ENCODE measurements at regions not wholly inside any gene's neighbourhood (a gene's known extent, or its start where the extent isn't known, plus 50 kb on each side); places are given as distances from the start of the nearest gene placed in this dataset.

- no peak for DNase-seq (ENCODE audit: low read depth)
Measured at GRCh38 chr5:173832386-173832785, 55.8 kb upstream of the CPEB4 start.

GRCh38 chr5:173833196-173833985 is 54.8 kb upstream of the CPEB4 start:
- DNase-seq (ENCODE audit: low read depth), result no peak

- no peak for DNase-seq (ENCODE audit: low read depth)
Measured at GRCh38 chr5:173834071-173834771, 53.9 kb upstream of the CPEB4 start.

GRCh38 chr5:173835131-173835530 is 53.0 kb upstream of the CPEB4 start:
- no peak for DNase-seq (ENCODE audit: low read depth)

- no peak for DNase-seq (ENCODE audit: low read depth)
Measured at GRCh38 chr5:173835661-173836060, 52.5 kb upstream of the CPEB4 start.

- DNase-seq (ENCODE audit: low read depth), result no peak
Measured at GRCh38 chr5:173837654-173838053, 50.5 kb upstream of the CPEB4 start.
